Common myeloid progenitor, CD34-positive (primary cell): ENCODE measurements at regions not wholly inside any gene's neighbourhood (a gene's known extent, or its start where the extent isn't known, plus 50 kb on each side); places are given as distances from the start of the nearest gene placed in this dataset.

Experiments
- CTCF ChIA-PET: fragments of 350-600 bp; sonication (Branson Sonifier 250); formaldehyde crosslinking; loops from one replicate; lab custom pipeline; 2021; ENCODE audit warnings: antibody characterized with exemption; lab: Charles Lee
- POLR2A ChIA-PET: fragments of 350-600 bp; sonication (Branson Sonifier 250); formaldehyde crosslinking; loops from one replicate; lab custom pipeline; 2021; ENCODE audit warnings: antibody characterized with exemption; lab: Charles Lee
- DNase-seq, 3 donors: peaks; one replicate each; pipeline versions ENCODE4 v3.0.0 to v3.0.0-alpha.2; 2013
- H3K27ac ChIP-seq, 2 experiments: 1 replicate in 1 of 2; 2 replicates in 1 of 2; pipeline ENCODE4 v1.7.0; 2013; ENCODE audit warnings: inconsistent platforms in 2 of 2, low read length in 2 of 2, mild to moderate bottlenecking in 2 of 2, low read depth in 1 of 2, moderate library complexity in 1 of 2; ENCODE audit not compliant: severe bottlenecking in 2 of 2, insufficient read depth in 1 of 2, poor library complexity in 1 of 2
- H3K27me3 ChIP-seq, 5 experiments: replicated peaks in 2 of 5; 1 replicate in 3 of 5; 2 replicates in 2 of 5; pipeline versions ENCODE4 v1.6.1 to v1.7.0; 2013; ENCODE audit warnings: low read length in 4 of 5, mild to moderate bottlenecking in 2 of 5, moderate library complexity in 2 of 5, inconsistent platforms in 1 of 5; ENCODE audit not compliant: insufficient read depth in 5 of 5, control insufficient read depth in 4 of 5
- H3K36me3 ChIP-seq, 4 experiments: 1 replicate in 2 of 4; 2 replicates in 2 of 4; pipeline versions ENCODE4 v1.6.1 to v1.7.0; 2013; ENCODE audit warnings: low read length in 3 of 4, control low read depth in 1 of 4, mild to moderate bottlenecking in 1 of 4; ENCODE audit not compliant: control insufficient read depth in 4 of 4, insufficient read depth in 4 of 4
- H3K4me1 ChIP-seq, 4 experiments: 1 replicate in 3 of 4; 2 replicates in 1 of 4; pipeline versions ENCODE4 v1.6.1 to v1.7.1; 2013; ENCODE audit warnings: low read length in 3 of 4, mild to moderate bottlenecking in 3 of 4, control low read depth in 1 of 4, inconsistent platforms in 1 of 4, moderate library complexity in 1 of 4; ENCODE audit not compliant: control insufficient read depth in 4 of 4, insufficient read depth in 4 of 4; ENCODE audit errors: control extremely low read depth in 1 of 4
- H3K4me3 ChIP-seq, 7 experiments: 1 replicate in 4 of 7; 2 replicates in 3 of 7; pipeline versions ENCODE4 v1.5.1 to v1.7.0; 2013; ENCODE audit warnings: mild to moderate bottlenecking in 7 of 7, low read length in 6 of 7, moderate library complexity in 6 of 7, inconsistent platforms in 2 of 7, low read depth in 2 of 7, control low read depth in 1 of 7; ENCODE audit not compliant: insufficient read depth in 4 of 7, control insufficient read depth in 1 of 7; ENCODE audit errors: extremely low read depth in 1 of 7
- H3K9me3 ChIP-seq, 5 experiments: 1 replicate in 4 of 5; 2 replicates in 1 of 5; pipeline versions ENCODE4 v1.6.1 to v1.7.1; 2013; ENCODE audit warnings: low read length in 4 of 5, mild to moderate bottlenecking in 2 of 5, inconsistent platforms in 1 of 5, low read depth in 1 of 5, moderate library complexity in 1 of 5; ENCODE audit not compliant: control insufficient read depth in 4 of 5, insufficient read depth in 2 of 5; ENCODE audit errors: control extremely low read depth in 1 of 5
- WGBS: methylation state at CpG from one replicate; pipeline ENCODE4 v1.1.5; 2013; ENCODE audit not compliant: insufficient coverage; 5-methylcytosine and 5-hydroxymethylcytosine counted together

GRCh38 chr15:92714077-92714476, 58.5 kb upstream of the FAM174B start:
- Histone ChIP-seq H3K27ac (no peak overlapping the region), H3K4me1 (peaks cover 0 to 16% (median 10%) of the 10 kb centered on the region in 4 experiments), H3K4me3 (peak overlapping the region; percentile 37 to 86 (median 72)), H3K27me3 (no peaks in the 10 kb centered on the region), H3K36me3 (no peaks in the 10 kb centered on the region), H3K9me3 (peaks cover 0 to 2% (median 0%) of the 10 kb centered on the region in 5 experiments)
- 2% methylated on average over 11 of the region's 16 CpGs for WGBS
- peak; percentile 34 to 65 (median 56) for DNase-seq
- CTCF ChIA-PET: interaction anchor here (0.6 to 2.1 kb wide), 9 partner anchors 12 to 617 kb away, joined by 3 to 20 read pairs (median 3); no protein-coding TSS in a partner anchor
- POLR2A ChIA-PET: no interaction called here

GRCh38 chr15:92714477-92715401, 59.2 kb upstream of the FAM174B start:
- no peak overlapping the region for H3K27ac ChIP-seq
- no peaks in the 10 kb centered on the region for H3K27me3 ChIP-seq
- peak; percentile 76 to 87 (median 85) for DNase-seq
- peaks cover 0 to 2% (median 0%) of the 10 kb centered on the region in 5 experiments for H3K9me3 ChIP-seq
- WGBS: under 1% methylated on average over 53 of the region's 62 CpGs
- peaks cover 0 to 9% (median 6%) of the 10 kb centered on the region in 4 experiments for H3K4me1 ChIP-seq
- no peaks in the 10 kb centered on the region for H3K36me3 ChIP-seq
- POLR2A ChIA-PET: no interaction called here
- CTCF ChIA-PET: interaction anchor here (0.6 to 2.1 kb wide), 12 partner anchors 12 to 617 kb away, joined by 3 to 20 read pairs (median 3); no protein-coding TSS in a partner anchor
- peak overlapping the region; percentile 37 to 86 (median 72) for H3K4me3 ChIP-seq

- 91% methylated on average over 7 of the region's 7 CpGs for WGBS
- POLR2A ChIA-PET: no interaction called here
- no peak overlapping the region for H3K4me3 ChIP-seq
- H3K36me3 ChIP-seq: no peaks in the 10 kb centered on the region
- H3K4me1 ChIP-seq: peaks cover 0 to 12% (median 6%) of the 10 kb centered on the region in 4 experiments
- CTCF ChIA-PET: interaction anchor here (0.9 to 2.1 kb wide), 5 partner anchors 17 to 618 kb away, joined by 3 to 11 read pairs (median 4); no protein-coding TSS in a partner anchor
- no peaks in the 10 kb centered on the region for H3K27me3 ChIP-seq
- H3K27ac ChIP-seq: no peak overlapping the region
- no peak for DNase-seq
- H3K9me3 ChIP-seq: peaks cover 0 to 2% (median 0%) of the 10 kb centered on the region in 5 experiments
These were observed 60.2 kb upstream of the FAM174B start for GRCh38 chr15:92715758-92716157.

- H3K27me3 ChIP-seq: no peaks in the 10 kb centered on the region
- 100% methylated on average over 2 of the region's 4 CpGs for WGBS
- ChIA-PET POLR2A (no interaction called here), CTCF (interaction anchor here (1.4 kb wide), 1 partner anchor 15 kb away, joined by 4 read pairs; no protein-coding TSS in a partner anchor)
- H3K4me1 ChIP-seq: peaks cover 0 to 10% (median 5%) of the 10 kb centered on the region in 4 experiments
- no peaks in the 10 kb centered on the region for H3K36me3 ChIP-seq
- H3K9me3 ChIP-seq: peaks cover 0 to 2% (median 0%) of the 10 kb centered on the region in 5 experiments
- H3K27ac ChIP-seq: no peak overlapping the region
- no peak for DNase-seq
- no peak overlapping the region for H3K4me3 ChIP-seq
These were observed 63.4 kb upstream of the FAM174B start for GRCh38 chr15:92719021-92719420.

GRCh38 chr15:92724144-92724543, 68.6 kb upstream of the FAM174B start:
- no peak for DNase-seq
- no peak overlapping the region for H3K27ac ChIP-seq
- H3K9me3 ChIP-seq: peaks cover 0 to 2% (median 0%) of the 10 kb centered on the region in 5 experiments
- CTCF ChIA-PET: no interaction called here
- POLR2A ChIA-PET: no interaction called here
- no peaks in the 10 kb centered on the region for H3K36me3 ChIP-seq
- H3K4me3 ChIP-seq: no peak overlapping the region
- H3K27me3 ChIP-seq: no peaks in the 10 kb centered on the region
- WGBS: 70% methylated on average over 2 of the region's 2 CpGs
- H3K4me1 ChIP-seq: peaks cover 0 to 4% (median 0%) of the 10 kb centered on the region in 4 experiments

- CTCF ChIA-PET: interaction anchor here (1.5 kb wide), 1 partner anchor 8 kb away, joined by 3 read pairs; no protein-coding TSS in a partner anchor
- Histone ChIP-seq H3K4me1 (peaks cover 0 to 4% (median 0%) of the 10 kb centered on the region in 4 experiments), H3K27ac (no peak overlapping the region), H3K36me3 (no peaks in the 10 kb centered on the region), H3K4me3 (no peak overlapping the region), H3K27me3 (no peaks in the 10 kb centered on the region), H3K9me3 (peaks cover 0 to 2% (median 0%) of the 10 kb centered on the region in 5 experiments)
- POLR2A ChIA-PET: no interaction called here
- no peak for DNase-seq
- WGBS: no CpG with 5 or more reads among the region's 2 CpGs
These were observed 69.6 kb upstream of the FAM174B start for GRCh38 chr15:92725171-92725570.
